BLaER1 (cell line): ENCODE measurements at regions not wholly inside any gene's neighbourhood (a gene's known extent, or its start where the extent isn't known, plus 50 kb on each side); places are given as distances from the start of the nearest gene placed in this dataset.

ENCODE experiments used
- H3K27ac ChIP-seq: shearing (Covaris generic); formaldehyde crosslinking; 2 replicates; pipeline ENCODE4 v1.8.1; 2022
- H3K27me3 ChIP-seq: shearing (Covaris generic); formaldehyde crosslinking; 2 replicates; pipeline ENCODE4 v1.8.1; 2022
- H3K36me3 ChIP-seq: shearing (Covaris generic); formaldehyde crosslinking; 2 replicates; pipeline ENCODE4 v1.8.1; 2022
- H3K4me1 ChIP-seq: shearing (Covaris generic); formaldehyde crosslinking; 2 replicates; pipeline ENCODE4 v1.8.1; 2022
- H3K4me2 ChIP-seq: shearing (Covaris generic); formaldehyde crosslinking; 2 replicates; pipeline ENCODE4 v1.8.1; 2022
- H3K4me3 ChIP-seq: shearing (Covaris generic); formaldehyde crosslinking; 2 replicates; pipeline ENCODE4 v1.8.1; 2022
- H3K9ac ChIP-seq: shearing (Covaris generic); formaldehyde crosslinking; 2 replicates; pipeline ENCODE4 v1.8.1; 2022
- H3K9me3 ChIP-seq: shearing (Covaris generic); formaldehyde crosslinking; 2 replicates; pipeline ENCODE4 v1.8.1; 2022
- H4K20me1 ChIP-seq: shearing (Covaris generic); formaldehyde crosslinking; 2 replicates; pipeline ENCODE4 v1.8.1; 2022
- Cebpa-rat ChIP-seq: shearing (Covaris generic); IDR thresholded peaks from 2 replicates; pipeline ENCODE4 v1.8.1; 2022

DNA sequence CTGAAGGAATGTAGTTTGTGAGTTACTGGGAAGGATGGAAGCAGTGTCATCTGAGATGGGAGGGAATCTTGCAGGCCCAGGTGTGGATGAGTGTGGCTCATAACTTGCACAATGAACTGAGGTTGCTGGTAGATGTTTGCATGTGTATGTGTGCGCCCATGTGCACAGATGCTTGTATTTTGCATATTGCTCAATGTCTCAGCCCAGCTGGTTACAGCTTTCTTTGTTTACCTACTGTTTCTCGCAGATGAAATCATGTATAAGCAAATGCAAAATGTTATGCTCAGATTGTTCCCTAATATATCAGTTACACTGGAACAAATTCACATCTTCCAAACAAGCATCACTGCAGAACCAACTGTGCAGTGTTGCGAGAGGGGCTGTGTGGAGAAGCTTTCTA is 452.2 kb upstream of the EEF2KMT start:
- Histone ChIP-seq H3K27me3 (no peaks in the 10 kb centered on the region), H4K20me1 (no peaks in the 10 kb centered on the region), H3K4me1 (no peaks in the 10 kb centered on the region), H3K9ac (no peak overlapping the region), H3K27ac (no peak overlapping the region), H3K4me3 (no peak overlapping the region), H3K4me2 (no peak overlapping the region), H3K9me3 (0 out of 2 replicates have a peak, but pooled peaks cover 4% of the 10 kb centered on the region), H3K36me3 (no peaks in the 10 kb centered on the region)
- no peak for TF ChIP-seq Cebpa-rat

- H3K4me2 ChIP-seq = no peak overlapping the region
- no peaks in the 10 kb centered on the region for H3K27me3 ChIP-seq
- no peak overlapping the region for H3K9ac ChIP-seq
- no peaks in the 10 kb centered on the region for H3K36me3 ChIP-seq
- H3K27ac ChIP-seq = no peak overlapping the region
- no peak for TF ChIP-seq Cebpa-rat
- no peaks in the 10 kb centered on the region for H4K20me1 ChIP-seq
- H3K4me3 ChIP-seq = no peak overlapping the region
- 0 out of 2 replicates have a peak, but pooled peaks cover 5% of the 10 kb centered on the region for H3K9me3 ChIP-seq
- H3K4me1 ChIP-seq = no peaks in the 10 kb centered on the region
These were observed 443.8 kb upstream of the EEF2KMT start for GRCh38 chr16:5541356-5541755.

GRCh38 chr16:5537347-5537746 is 439.8 kb upstream of the EEF2KMT start:
- Histone ChIP-seq H3K4me3 (no peak overlapping the region), H3K9me3 (peaks cover 19% of the 10 kb centered on the region), H3K36me3 (no peaks in the 10 kb centered on the region), H3K27me3 (no peaks in the 10 kb centered on the region), H3K4me1 (no peaks in the 10 kb centered on the region), H3K4me2 (no peak overlapping the region), H4K20me1 (no peaks in the 10 kb centered on the region), H3K9ac (no peak overlapping the region), H3K27ac (no peak overlapping the region)
- no peak for TF ChIP-seq Cebpa-rat

DNA sequence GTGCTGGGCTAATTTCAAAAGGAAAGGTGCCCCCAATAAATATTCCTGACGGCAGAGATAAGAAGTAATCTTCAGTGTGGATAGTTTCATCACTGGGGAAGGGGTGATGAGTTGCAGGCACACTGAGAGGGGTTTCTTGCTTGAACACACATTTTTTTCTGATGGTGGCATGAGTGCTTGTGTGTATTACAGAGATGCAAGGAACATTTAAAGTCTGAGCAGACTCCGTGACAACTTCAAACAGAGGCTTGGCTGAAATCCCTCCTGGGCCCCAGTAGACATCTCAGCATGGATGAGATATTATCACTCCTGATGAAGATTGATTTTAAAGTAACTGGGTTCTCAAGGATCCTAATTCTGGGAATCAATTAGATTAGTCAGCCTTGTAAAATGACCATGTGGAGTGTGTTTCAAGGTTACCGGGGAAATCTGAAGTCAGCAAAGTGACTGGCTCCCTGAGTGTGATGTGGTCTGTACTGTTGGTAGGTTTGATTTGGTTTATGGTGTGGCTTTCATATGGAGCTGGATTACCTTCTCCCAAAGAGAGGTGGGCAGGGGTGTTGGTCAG is 435.8 kb upstream of the EEF2KMT start:
- no peak for TF ChIP-seq Cebpa-rat
- no peaks in the 10 kb centered on the region for H3K4me1 ChIP-seq

DNA sequence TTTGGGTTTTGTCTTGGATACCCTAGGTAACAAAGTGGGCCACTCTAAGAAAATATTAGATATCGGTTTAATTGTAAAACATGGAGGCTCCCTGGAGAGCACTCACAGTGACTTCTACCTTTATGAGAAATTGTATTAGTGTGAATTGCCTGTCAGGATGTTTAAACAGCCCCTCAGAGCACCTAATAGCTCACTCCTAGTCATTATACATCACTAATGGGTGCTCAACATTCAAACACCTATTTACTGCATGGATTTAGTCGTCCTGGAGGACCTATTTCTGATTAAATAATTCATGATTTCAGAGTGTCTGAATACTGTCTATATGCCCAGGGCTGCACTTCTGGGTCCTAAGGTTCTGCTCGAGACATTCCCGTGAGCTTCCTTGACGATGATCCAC is 430.2 kb upstream of the EEF2KMT start:
- no peak for TF ChIP-seq Cebpa-rat
- no peak overlapping the region for H3K27ac ChIP-seq
- no peak overlapping the region for H3K4me3 ChIP-seq
- H4K20me1 ChIP-seq = no peaks in the 10 kb centered on the region
- no peaks in the 10 kb centered on the region for H3K4me1 ChIP-seq
- no peak overlapping the region for H3K4me2 ChIP-seq
- H3K9me3 ChIP-seq = no peaks in the 10 kb centered on the region
- no peak overlapping the region for H3K9ac ChIP-seq
- peaks cover 21% of the 10 kb centered on the region for H3K27me3 ChIP-seq
- H3K36me3 ChIP-seq = no peaks in the 10 kb centered on the region

More for the DNA sequence above, 435.8 kb upstream of the EEF2KMT start:
- Histone ChIP-seq H3K36me3 (no peaks in the 10 kb centered on the region), H3K4me3 (no peak overlapping the region), H3K4me2 (no peak overlapping the region), H4K20me1 (no peaks in the 10 kb centered on the region), H3K9me3 (peaks cover 19% of the 10 kb centered on the region), H3K9ac (no peak overlapping the region), H3K27me3 (no peaks in the 10 kb centered on the region), H3K27ac (no peak overlapping the region)

DNA sequence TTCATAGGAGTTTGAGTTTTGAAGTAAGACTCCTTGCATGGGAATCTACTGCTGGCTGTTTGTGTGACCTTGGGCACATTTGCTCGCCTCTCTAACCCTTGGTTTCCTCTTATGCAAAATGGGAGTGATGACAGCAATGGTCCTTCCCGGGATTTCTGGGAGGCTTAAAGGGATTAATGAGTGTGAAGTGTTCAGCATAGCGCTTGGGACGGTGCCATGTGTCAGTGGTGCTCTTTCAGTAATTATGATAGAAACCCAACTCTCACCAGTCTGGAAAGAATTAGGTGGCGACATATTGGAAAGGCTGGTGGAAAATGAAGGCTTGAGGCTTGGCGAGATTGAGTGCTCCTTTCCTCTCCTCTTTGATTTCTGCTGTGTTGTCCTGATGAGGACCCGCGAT is 429.2 kb upstream of the EEF2KMT start:
- no peak overlapping the region for H3K9ac ChIP-seq
- no peak overlapping the region for H3K4me3 ChIP-seq
- no peak overlapping the region for H3K27ac ChIP-seq
- no peak overlapping the region for H3K4me2 ChIP-seq
- no peak for TF ChIP-seq Cebpa-rat
- no peaks in the 10 kb centered on the region for H3K36me3 ChIP-seq
- no peaks in the 10 kb centered on the region for H4K20me1 ChIP-seq
- H3K27me3 ChIP-seq = peaks cover 21% of the 10 kb centered on the region
- no peaks in the 10 kb centered on the region for H3K4me1 ChIP-seq
- H3K9me3 ChIP-seq = no peaks in the 10 kb centered on the region

DNA sequence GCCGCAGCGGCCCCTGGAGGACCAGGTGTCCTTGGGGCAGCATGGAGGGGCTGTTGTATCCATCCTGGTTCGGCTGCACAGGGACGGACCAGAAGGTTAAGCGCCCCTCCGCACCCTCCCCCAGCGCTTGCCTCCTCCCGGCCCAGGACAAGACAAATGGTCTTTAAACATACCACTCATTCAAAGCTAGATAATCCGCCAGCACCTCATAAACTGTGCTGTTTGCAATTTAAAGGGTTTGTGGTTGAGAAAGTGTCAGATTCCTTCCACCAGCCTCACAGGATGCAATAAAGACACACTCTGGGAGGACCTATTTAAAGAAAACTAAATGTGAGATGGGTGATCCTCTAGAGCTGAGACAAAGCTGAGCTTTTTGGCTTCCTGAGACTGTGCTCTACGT is 426.2 kb upstream of the EEF2KMT start:
- peaks cover 21% of the 10 kb centered on the region for H3K27me3 ChIP-seq
- no peaks in the 10 kb centered on the region for H3K9me3 ChIP-seq
- no peaks in the 10 kb centered on the region for H3K4me1 ChIP-seq
- TF ChIP-seq Cebpa-rat = no peak
- H3K4me3 ChIP-seq = no peak overlapping the region
- no peak overlapping the region for H3K27ac ChIP-seq
- no peaks in the 10 kb centered on the region for H4K20me1 ChIP-seq
- no peak overlapping the region for H3K9ac ChIP-seq
- no peak overlapping the region for H3K4me2 ChIP-seq
- no peaks in the 10 kb centered on the region for H3K36me3 ChIP-seq

- Histone ChIP-seq H3K27me3 (no peaks in the 10 kb centered on the region), H3K4me1 (no peaks in the 10 kb centered on the region), H3K9me3 (no peaks in the 10 kb centered on the region), H3K9ac (no peak overlapping the region), H3K4me3 (no peak overlapping the region), H3K27ac (no peak overlapping the region), H4K20me1 (no peaks in the 10 kb centered on the region), H3K36me3 (no peaks in the 10 kb centered on the region), H3K4me2 (no peak overlapping the region)
- TF ChIP-seq Cebpa-rat = no peak
These were observed 418.5 kb upstream of the EEF2KMT start for GRCh38 chr16:5516115-5516514.

GRCh38 chr16:5512014-5512413 is 414.4 kb upstream of the EEF2KMT start:
- Histone ChIP-seq H3K4me1 (no peaks in the 10 kb centered on the region), H3K9ac (no peak overlapping the region), H4K20me1 (no peaks in the 10 kb centered on the region), H3K9me3 (no peaks in the 10 kb centered on the region), H3K4me2 (no peak overlapping the region), H3K36me3 (no peaks in the 10 kb centered on the region), H3K27ac (no peak overlapping the region), H3K27me3 (no peaks in the 10 kb centered on the region), H3K4me3 (no peak overlapping the region)
- no peak for TF ChIP-seq Cebpa-rat

- H3K4me1 ChIP-seq = no peaks in the 10 kb centered on the region
- no peaks in the 10 kb centered on the region for H3K36me3 ChIP-seq
- H3K9me3 ChIP-seq = no peaks in the 10 kb centered on the region
- H4K20me1 ChIP-seq = no peaks in the 10 kb centered on the region
- no peaks in the 10 kb centered on the region for H3K27me3 ChIP-seq
- H3K27ac ChIP-seq = no peak overlapping the region
- H3K4me3 ChIP-seq = no peak overlapping the region
- TF ChIP-seq Cebpa-rat = no peak
- H3K9ac ChIP-seq = no peak overlapping the region
- no peak overlapping the region for H3K4me2 ChIP-seq
These were observed 413.3 kb upstream of the EEF2KMT start for GRCh38 chr16:5510819-5511370.

DNA sequence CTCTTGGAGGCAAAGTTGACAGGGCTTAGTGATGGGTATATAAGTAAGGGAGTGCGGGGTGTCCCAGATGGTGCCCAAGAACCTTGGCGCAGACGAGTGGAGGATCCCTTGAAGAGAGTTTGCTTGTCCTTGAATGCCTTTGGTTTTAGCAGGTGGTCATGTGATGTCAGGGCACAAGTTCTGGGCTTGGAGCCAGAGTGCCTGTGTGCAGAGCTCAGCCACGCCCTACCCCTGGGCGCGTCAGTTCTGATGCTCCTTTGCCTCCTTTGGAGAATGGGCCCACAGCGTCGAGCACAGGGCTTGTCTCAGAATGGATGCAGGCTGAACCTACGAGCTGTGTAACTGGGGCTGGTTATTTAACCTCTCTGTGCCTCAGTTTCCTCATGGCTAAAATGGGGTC is 412.2 kb upstream of the EEF2KMT start:
- no peak for TF ChIP-seq Cebpa-rat
- no peaks in the 10 kb centered on the region for H3K27me3 ChIP-seq
- no peaks in the 10 kb centered on the region for H3K9me3 ChIP-seq
- no peak overlapping the region for H3K9ac ChIP-seq
- H3K27ac ChIP-seq = no peak overlapping the region
- H4K20me1 ChIP-seq = no peaks in the 10 kb centered on the region
- no peaks in the 10 kb centered on the region for H3K36me3 ChIP-seq
- H3K4me2 ChIP-seq = no peak overlapping the region
- no peaks in the 10 kb centered on the region for H3K4me1 ChIP-seq
- H3K4me3 ChIP-seq = no peak overlapping the region
